ENCODE measurements at regions not wholly inside any gene's neighbourhood (a gene's known extent, or its start where the extent isn't known, plus 50 kb on each side); places are given as distances from the start of the nearest gene placed in this dataset.

- FAIRE-seq (no peak), DNase-seq (ENCODE audit: low read depth, low spot score) (no peak)
- no peak overlapping the region for H3K9ac ChIP-seq (ENCODE audit: control insufficient read depth, extremely low read depth, insufficient read depth, low read length)
- H3K9me3 ChIP-seq (ENCODE audit: control insufficient read depth, low read depth, low read length): peaks cover 3% of the 10 kb centered on the region
- no peak overlapping the region for H3K4me3 ChIP-seq (ENCODE audit: control insufficient read depth in 2 of 3, extremely low read depth in 1 of 3, insufficient read depth in 2 of 3, low read depth in 1 of 3, low read length in 3 of 3)
- no peaks in the 10 kb centered on the region for H4K20me1 ChIP-seq (ENCODE audit: control insufficient read depth, extremely low read depth, insufficient read depth, low read length)
- H3K27ac ChIP-seq (ENCODE audit: control insufficient read depth, insufficient read depth, low read length): no peak overlapping the region
- dilution Hi-C loops (cut with MboI; ENCODE audit: extremely low pct_ligation_motif_present, low sequenced_read_pairs): no loop called here
- H3K27me3 ChIP-seq (ENCODE audit: control insufficient read depth, extremely low read depth, insufficient read depth, low read length): no peaks in the 10 kb centered on the region
- no peaks in the 10 kb centered on the region for H3K4me1 ChIP-seq (ENCODE audit: control insufficient read depth, extremely low read depth, insufficient read depth, low read length)
- H3K9me1 ChIP-seq (ENCODE audit: control insufficient read depth, extremely low read depth, insufficient read depth, low read length): no peaks in the 10 kb centered on the region
- no peak overlapping the region for H2AFZ ChIP-seq (ENCODE audit: control insufficient read depth, low read length)
- H3K79me2 ChIP-seq (ENCODE audit: control insufficient read depth, insufficient read depth, low read length): no peaks in the 10 kb centered on the region
- H3K4me2 ChIP-seq (ENCODE audit: control insufficient read depth, extremely low read depth, insufficient read depth, low read depth, low read length): no peak overlapping the region
- no peak for TF ChIP-seq EZH2 (IDR thresholded peaks at IDR 0.05; ENCODE audit: low read length)
- TF ChIP-seq CTCF (optimal IDR thresholded peaks at IDR 0.05 in 1 of 3, IDR thresholded peaks at IDR 0.05 in 1 of 3, conservative IDR thresholded peaks at IDR 0.05 in 1 of 3; ENCODE audit: extremely low read depth in 1 of 3, insufficient read depth in 2 of 3, low read length in 3 of 3): no peak
- H3K36me3 ChIP-seq (ENCODE audit: control insufficient read depth in 2 of 2, extremely low read depth in 1 of 2, insufficient read depth in 2 of 2, low read length in 2 of 2): no peaks in the 10 kb centered on the region
Observed at GRCh38 chr16:26981266-26981938, 85.3 kb upstream of the C16orf82 start.

- no peaks in the 10 kb centered on the region for H3K4me1 ChIP-seq (ENCODE audit: control insufficient read depth, extremely low read depth, insufficient read depth, low read length)
- DNase-seq (ENCODE audit: low read depth, low spot score): no peak
- no peak overlapping the region for H3K27ac ChIP-seq (ENCODE audit: control insufficient read depth, insufficient read depth, low read length)
- dilution Hi-C loops (cut with MboI; ENCODE audit: extremely low pct_ligation_motif_present, low sequenced_read_pairs): no loop called here
- H3K9me1 ChIP-seq (ENCODE audit: control insufficient read depth, extremely low read depth, insufficient read depth, low read length): no peaks in the 10 kb centered on the region
- no peak for TF ChIP-seq EZH2 (IDR thresholded peaks at IDR 0.05; ENCODE audit: low read length)
- TF ChIP-seq CTCF (optimal IDR thresholded peaks at IDR 0.05 in 1 of 3, IDR thresholded peaks at IDR 0.05 in 1 of 3, conservative IDR thresholded peaks at IDR 0.05 in 1 of 3; ENCODE audit: extremely low read depth in 1 of 3, insufficient read depth in 2 of 3, low read length in 3 of 3): no peak
- no peak overlapping the region for H3K4me2 ChIP-seq (ENCODE audit: control insufficient read depth, extremely low read depth, insufficient read depth, low read depth, low read length)
- no peak for FAIRE-seq
- no peaks in the 10 kb centered on the region for H3K79me2 ChIP-seq (ENCODE audit: control insufficient read depth, insufficient read depth, low read length)
- H3K9ac ChIP-seq (ENCODE audit: control insufficient read depth, extremely low read depth, insufficient read depth, low read length): no peak overlapping the region
- H4K20me1 ChIP-seq (ENCODE audit: control insufficient read depth, extremely low read depth, insufficient read depth, low read length): no peaks in the 10 kb centered on the region
- H3K36me3 ChIP-seq (ENCODE audit: control insufficient read depth in 2 of 2, extremely low read depth in 1 of 2, insufficient read depth in 2 of 2, low read length in 2 of 2): no peaks in the 10 kb centered on the region
- no peak overlapping the region for H2AFZ ChIP-seq (ENCODE audit: control insufficient read depth, low read length)
- no peaks in the 10 kb centered on the region for H3K27me3 ChIP-seq (ENCODE audit: control insufficient read depth, extremely low read depth, insufficient read depth, low read length)
- H3K4me3 ChIP-seq (ENCODE audit: control insufficient read depth in 2 of 3, extremely low read depth in 1 of 3, insufficient read depth in 2 of 3, low read depth in 1 of 3, low read length in 3 of 3): no peak overlapping the region
- peaks cover 3% of the 10 kb centered on the region for H3K9me3 ChIP-seq (ENCODE audit: control insufficient read depth, low read depth, low read length)
Observed at GRCh38 chr16:26982422-26982821, 84.3 kb upstream of the C16orf82 start.
